Stomach (tissue), 4 donors: ENCODE measurements at regions not wholly inside any gene's neighbourhood (a gene's known extent, or its start where the extent isn't known, plus 50 kb on each side); places are given as distances from the start of the nearest gene placed in this dataset.

ENCODE experiments used
- EP300 ChIP-seq: sonication (generic); formaldehyde crosslinking; IDR thresholded peaks from one replicate; pipeline ENCODE4 v1.6.1; 2017; ENCODE audit warnings: antibody characterized with exemption
- POLR2AphosphoS5 ChIP-seq, 3 donors: sonication (generic); formaldehyde crosslinking; IDR thresholded peaks; one replicate each; pipeline ENCODE4 v1.6.1; 2016; ENCODE audit warnings: antibody characterized with exemption in 3 of 3
- TF ChIP-seq, protein P1 (sequence below), 7 experiments: fragments of 450-650 bp in 4 of 7; fragments of 200-600 bp in 3 of 7; sonication (generic) in 3 of 7; IDR thresholded peaks; one replicate each; pipeline ENCODE4 v1.5.1; 2016 to 2019; ENCODE audit warnings: antibody characterized with exemption in 7 of 7, control low read depth in 2 of 7, mild to moderate bottlenecking in 1 of 7

DNA sequence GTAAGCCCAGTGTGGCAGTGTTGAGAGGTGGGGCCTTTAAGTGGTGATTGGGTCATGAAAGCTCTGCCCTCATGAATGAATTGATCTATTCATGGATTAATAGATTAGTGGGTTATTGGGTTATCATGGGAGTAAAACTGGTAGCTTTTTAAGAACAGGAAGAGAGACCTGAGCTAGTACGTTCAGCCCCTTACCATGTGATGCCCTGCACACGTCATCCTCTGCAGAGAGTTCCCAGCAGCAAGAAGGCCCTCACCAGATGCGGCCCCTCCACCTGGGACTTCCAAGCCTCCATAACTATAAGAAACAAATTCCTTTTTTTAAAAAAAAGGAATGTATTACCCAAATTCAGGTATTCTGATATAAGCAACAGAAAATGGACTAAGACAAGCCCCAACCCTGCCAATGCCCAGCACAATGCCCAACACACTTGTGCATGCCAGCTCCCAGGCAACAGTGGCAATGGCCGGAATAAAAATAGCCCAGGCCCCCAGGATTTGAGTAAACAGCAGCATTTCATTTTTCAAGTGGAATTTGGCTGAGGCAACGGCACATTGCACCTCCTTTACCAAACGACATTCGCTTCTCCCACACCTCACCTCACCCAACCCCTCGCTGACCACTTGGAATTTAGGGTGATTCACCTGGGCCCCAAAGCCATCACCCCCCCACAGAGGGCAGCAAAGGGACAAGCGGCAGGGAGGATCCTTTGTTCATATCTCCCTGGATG, 215.9 kb downstream of the TOMM20 start:
- TF ChIP-seq, protein P1, sequence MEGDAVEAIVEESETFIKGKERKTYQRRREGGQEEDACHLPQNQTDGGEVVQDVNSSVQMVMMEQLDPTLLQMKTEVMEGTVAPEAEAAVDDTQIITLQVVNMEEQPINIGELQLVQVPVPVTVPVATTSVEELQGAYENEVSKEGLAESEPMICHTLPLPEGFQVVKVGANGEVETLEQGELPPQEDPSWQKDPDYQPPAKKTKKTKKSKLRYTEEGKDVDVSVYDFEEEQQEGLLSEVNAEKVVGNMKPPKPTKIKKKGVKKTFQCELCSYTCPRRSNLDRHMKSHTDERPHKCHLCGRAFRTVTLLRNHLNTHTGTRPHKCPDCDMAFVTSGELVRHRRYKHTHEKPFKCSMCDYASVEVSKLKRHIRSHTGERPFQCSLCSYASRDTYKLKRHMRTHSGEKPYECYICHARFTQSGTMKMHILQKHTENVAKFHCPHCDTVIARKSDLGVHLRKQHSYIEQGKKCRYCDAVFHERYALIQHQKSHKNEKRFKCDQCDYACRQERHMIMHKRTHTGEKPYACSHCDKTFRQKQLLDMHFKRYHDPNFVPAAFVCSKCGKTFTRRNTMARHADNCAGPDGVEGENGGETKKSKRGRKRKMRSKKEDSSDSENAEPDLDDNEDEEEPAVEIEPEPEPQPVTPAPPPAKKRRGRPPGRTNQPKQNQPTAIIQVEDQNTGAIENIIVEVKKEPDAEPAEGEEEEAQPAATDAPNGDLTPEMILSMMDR (IDR thresholded peaks at IDR 0.05), result no peak
- TF ChIP-seq POLR2AphosphoS5 (IDR thresholded peaks at IDR 0.05) (no peak), EP300 (no peak)
